ENCODE measurements at regions not wholly inside any gene's neighbourhood (a gene's known extent, or its start where the extent isn't known, plus 50 kb on each side); places are given as distances from the start of the nearest gene placed in this dataset.

DNA sequence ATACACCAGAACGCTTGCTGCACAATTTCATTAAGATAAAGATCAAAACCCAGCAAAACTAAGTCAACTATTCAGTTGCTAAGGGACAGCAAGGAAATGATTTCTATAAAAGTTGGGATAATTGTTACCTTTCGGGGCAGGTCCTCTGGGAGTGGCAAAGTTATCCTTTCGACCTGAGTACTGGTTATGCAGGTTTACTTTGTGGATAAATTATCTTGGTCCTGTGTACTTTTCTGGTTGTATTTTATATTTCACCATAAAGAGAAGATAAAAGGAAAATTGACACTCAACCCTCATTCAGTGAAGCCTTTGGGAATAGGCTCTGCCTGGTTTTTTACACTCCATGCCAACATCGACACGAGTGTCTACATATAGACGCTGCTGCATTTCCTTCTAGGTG lies 146.5 kb downstream of the SYK start:
- no peak for DNase-seq

DNA sequence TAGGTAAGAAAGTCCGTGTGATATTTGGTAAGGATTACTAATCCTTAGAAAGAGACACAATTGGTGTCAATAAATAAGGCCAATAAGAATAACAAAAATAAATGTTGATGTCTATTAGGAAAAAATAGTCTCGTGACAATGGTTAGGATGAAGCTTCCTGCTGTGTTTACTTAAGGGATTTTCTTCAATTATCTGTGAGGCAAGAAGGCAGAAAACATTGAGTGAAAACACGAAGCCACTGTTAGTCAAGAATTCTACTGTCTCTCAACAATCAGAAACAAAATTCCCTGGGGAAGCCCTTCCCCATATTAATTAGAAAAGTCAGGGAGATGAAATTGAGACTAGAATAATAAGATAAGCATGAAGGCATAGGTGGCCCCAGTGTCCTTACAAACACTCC lies 149.0 kb downstream of the SYK start:
- no peak for DNase-seq

DNA sequence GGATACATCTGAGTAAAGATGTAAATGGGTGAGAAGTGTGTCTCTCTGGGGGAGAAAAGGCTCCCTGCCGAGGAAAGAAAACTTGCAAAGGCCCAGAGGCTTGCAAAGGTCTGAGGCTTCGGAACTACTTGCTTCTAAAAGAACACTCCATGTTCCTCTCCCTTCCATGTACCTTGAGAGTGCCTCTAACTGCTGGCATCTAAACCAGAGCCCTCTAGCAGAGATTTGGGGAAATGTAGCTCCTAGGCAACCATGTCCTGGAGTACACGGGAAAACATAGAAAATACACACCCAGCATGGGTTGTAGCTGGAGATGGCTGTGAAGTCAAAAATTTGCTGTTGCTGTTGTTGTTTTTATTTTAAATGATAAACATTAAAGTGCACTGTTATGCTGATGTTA lies 151.6 kb downstream of the SYK start:
- DNase-seq, result no peak

DNA sequence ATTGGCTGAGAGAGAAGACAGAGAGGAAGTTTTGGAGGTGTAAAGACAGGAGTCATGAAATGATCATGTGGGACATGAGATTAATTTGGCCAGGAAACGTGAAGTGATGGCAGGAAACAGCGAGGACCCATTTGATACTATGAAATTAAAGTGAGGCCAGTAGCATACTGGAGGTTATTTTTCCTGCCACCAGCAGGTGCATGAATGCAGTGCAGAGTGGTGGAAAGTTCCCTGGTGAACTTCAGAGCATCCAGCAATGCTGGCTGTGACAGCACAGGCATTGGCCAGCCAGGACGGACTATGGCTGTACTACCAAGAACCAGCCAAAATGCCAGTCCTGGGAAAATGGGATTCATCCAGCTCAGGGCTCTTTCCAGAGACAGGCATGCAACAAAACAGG lies 152.2 kb downstream of the SYK start:
- no peak for DNase-seq

DNA sequence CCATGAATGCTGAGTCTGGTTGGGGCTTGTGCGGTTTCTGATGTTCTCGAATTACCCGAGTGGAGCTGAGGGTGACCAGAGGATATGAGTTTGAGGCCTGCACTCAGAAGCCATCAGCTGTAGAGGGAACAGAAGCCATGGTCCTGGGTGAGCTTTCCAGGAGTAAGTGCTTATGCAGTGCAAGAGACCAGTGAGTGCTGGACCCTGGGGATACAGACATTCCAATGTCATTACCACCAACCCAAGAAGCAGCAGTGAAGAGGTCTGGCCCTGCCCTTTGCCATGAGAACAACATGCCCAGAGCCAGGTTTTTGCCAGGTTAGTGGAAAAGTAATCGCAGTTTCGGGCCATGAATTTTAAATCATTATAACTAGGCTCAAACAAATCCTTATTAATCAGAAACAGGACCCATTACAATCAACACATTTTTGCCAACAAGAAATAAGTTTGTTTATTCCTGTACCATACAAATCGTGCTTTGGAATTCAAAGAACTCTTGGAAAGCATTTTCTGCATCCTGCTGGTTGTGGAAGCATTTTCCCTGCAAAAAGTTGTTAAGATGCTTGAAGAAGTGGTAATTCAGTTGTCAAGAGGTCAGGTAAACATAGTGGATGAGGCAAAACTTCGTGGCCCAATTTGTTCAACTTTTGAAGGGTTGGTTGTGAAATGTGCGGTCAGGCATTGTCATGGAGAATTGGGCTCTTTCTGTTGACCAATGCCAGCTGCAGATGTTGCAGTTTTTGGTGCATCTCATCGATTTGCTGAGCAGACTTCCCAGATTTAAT lies 154.6 kb downstream of the SYK start:
- DNase-seq, result no peak

DNA sequence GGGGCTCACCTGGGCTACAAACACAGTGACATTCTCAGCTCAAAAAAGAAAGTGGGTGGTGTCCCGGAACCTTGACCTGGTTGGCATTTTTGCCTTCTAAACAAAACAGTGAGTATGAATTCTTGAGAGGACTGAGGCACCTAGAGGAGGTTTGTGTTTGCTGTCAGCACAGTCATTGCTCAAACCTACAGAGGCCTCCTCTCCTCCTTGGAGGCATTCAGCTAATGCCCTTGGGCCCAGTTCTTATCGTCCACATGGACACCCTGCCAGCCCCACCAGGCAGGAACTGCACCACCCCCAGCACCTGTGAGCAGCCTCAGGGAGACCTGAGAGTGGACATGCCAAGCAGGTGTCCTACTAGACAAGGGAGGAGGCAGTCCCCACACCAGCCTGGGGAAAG lies 156.7 kb downstream of the SYK start:
- DNase-seq, result no peak

DNA sequence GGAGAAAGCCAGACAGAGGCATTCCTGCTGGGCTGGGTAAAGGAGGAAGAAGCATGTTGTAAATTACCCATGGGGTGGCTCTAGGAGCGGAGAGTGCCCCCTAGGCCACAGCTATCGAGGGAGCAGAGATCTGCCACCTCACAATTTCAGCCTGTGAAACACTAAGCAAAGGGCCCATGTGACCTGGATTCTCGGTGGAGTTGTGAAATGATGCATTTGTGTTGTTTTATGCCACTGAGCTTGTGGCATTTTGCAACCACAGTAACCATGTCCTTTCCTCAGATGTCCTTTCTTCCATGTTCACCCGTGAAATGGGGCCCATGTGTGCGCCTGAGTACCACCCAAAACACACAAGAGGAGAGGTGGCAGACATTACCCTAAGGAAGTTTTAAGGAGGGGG lies 159.3 kb downstream of the SYK start:
- DNase-seq, result no peak

DNA sequence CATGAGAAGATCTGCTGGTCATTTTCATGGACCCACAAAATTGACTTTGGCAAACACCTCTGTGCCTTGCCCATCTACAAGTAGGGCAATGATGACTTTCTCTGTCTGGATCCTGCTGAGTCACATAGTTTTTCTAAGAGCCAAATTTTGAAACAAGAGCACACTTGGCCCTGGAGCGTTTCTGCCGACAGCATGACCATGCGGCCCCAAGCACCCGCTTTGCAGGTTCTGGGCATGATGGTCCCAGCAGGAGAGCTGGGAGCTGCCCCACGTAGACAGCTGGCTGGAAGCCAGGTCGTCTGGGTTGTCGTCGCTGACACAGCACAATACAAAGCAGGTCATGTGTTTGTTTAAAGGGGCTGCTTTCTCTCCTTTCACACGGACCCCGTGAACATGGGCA lies 159.8 kb downstream of the SYK start:
- DNase-seq, result no peak

DNA sequence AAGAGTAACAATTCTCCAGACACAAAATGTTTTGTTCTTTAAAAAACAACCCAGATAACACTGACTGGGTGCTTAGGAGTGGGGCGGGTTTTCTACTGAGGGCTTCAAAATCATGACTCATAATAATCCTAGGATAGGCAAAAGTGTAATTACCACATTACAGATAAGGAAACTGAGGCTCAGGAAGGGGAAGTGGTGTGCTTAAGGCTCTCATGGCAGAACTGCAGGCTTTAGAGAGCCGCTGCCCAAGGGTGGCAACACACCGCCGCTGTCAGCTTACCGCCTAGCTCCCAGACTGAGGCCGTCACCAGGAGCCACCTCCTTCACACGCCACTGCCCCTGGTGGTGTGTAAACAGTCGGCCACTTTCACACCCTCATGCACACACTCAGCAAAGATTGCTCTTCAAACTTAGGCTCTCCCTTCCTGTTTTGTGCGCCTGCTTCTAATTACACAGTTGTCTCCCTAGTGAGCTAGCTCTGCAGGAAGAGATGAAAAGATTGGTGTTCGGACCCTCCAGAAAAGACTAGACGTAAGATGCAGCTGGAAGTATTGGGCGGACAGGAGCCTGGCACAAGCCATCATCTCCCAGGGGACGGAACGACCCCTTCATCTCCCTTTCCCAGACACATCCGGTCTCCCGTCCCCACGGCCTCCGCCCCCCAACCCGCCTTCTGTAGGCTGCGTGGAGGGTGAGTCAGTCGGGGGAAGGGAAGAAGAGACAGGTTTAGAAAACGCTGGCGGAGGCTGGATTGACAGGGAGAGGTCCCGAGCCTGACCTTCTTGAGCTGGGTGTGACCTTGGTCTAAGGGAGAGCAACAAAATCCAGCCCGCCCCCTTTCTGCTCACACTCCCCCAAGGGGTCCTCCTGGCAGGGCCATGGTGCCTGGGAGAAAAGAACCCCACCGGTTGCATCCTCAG lies 162.7 kb downstream of the SYK start:
- peak; percentile 32 for DNase-seq

DNA sequence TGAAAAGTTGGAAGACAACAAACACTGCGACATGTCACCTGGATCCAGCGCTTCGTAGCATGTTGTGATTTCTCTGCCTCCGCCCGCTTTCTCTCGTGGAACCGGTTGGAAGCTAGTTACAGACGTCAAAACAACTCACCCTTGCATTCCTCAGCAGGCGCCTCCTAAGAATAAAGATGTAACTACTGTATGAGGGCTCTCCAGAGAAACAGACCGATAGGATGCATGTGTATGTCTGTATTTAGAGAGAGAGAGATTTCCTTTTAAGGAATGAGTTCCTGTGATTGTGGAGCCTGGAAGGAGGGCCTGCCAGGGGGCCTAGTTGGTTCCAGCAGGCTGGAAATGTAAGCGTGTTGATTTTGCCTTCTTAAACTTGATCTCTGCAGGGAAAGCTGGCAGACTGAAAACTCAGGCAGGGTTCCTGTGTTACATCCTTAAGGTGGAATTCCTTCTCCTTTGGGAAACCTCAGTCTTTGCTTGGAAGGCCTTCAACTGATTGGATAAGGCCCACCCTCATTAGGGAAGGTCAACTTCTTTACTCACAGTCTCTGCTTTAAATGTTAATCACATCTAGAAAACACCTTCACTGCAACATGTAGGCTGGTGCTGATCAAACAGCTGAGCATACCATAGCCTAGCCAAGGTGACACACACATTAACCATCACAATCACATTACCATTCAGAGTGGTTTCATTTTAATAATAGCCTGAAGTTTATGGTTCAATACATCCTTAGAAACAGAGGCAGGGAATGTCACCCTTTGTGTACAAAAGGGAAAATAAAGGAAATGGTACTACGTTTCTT lies 163.8 kb downstream of the SYK start:
- no peak for DNase-seq

DNA sequence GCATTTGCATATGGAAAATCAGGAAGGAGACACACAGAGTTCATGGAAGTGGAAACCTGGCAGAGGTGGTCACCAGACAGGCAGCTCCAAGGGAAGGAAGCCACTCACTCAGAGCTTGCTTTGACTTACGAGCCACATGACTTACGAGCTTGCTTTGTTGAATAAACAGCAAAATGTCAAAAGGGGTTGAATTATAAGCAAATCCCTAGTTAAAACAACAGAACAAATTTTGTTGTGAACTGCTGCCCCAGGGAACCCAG lies 164.3 kb downstream of the SYK start:
- no peak for DNase-seq

DNA sequence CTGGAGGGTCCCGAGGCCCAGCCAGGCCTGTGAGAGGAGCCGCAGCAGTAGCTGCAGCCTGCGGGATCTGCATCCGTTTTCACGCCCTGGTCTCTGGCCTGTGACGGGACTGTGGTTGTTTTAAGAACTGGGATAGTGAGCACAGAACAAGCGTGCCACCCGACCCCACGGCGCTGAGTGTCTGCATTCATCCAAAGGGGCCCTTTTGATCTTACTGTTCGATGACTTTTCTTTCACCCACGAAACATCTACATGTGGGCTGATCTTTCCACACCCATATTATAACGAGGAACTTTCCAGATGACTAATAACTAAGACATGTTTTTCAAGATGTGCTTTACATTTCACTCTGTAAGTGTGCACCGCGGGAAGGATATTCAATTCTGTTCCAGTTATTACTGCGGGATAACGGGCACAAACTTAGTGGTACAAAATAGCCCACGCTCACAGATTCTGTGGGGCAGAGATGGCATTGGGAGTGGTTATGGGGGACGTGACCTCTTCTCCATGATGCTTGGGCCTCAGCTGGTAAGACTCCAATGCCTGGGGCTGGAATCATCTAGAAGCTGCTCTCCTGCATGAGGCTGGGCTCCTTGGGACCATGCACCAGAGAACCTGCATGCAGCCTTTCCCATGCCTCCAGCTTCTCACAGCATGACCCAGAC lies 165.0 kb downstream of the SYK start:
- DNase-seq, result peak; percentile 72

DNA sequence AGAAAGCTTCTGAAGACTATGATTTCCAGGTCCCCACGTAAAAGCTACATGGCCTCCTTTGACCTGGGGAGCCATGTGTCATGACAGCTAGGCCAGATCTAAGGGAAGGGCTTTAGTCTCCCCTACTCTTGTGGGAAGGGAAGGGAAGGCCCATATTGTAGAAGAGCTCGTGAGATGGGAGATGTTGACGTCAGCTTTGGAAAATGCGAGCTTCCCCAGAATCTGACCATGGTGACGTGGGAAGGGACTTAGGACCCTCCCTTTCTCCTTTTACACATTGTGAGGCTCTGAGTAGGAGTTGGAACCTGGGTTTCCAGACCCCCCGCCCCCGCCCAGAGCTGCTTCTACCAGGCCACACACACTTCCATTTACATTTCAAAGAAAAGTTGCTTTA lies 165.5 kb downstream of the SYK start:
- DNase-seq, result no peak

DNA sequence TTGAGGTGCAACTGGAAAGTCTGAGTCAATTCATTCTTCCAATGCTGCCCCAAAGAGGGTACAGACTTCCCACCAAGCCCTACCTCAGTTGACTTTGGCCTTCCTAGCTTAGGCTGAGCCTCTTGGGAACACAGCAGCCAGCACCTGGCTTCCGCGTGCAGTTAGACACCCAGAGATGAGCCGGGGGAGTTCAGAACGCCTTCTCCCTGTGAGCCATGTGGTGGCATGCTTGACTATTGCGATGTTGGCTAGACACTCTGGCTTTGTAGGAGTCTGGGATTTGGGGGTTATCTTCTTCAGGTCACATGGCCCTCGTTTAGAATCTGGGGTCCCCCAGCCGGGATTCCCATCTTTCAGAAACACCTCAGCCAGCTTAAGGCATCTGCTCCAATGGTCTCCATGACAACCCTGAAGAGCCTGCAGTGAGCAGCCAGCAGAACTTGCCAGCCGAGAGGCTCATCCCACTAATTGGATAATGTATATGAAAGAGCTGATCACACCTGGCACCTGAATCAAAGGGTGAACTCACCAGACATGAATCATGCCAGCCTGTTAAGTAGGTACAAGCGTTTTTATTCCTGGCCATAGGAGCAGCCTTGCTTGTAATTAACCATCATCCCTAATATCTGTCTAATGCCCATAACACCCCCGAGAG lies 167.5 kb downstream of the SYK start:
- DNase-seq, result no peak

DNA sequence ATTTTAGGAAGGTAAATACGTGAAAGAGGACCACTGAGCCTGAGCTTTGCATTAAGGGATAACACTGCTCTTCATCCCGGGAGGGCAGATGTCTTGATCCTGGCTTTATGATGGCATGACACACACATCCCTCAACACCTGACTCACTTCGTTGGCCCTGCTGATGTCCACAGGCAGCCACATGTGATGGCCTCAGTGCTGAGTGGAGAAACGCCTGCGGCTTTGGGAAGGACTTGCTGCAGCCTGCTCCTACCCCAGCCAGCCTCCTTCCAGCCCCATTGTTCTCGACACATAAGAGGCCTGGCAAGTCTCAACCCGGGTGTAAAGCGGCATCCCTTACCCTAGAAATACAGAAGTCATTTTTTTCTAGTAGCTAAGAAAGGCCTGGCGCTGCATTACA lies 169.0 kb downstream of the SYK start:
- DNase-seq, result no peak

DNA sequence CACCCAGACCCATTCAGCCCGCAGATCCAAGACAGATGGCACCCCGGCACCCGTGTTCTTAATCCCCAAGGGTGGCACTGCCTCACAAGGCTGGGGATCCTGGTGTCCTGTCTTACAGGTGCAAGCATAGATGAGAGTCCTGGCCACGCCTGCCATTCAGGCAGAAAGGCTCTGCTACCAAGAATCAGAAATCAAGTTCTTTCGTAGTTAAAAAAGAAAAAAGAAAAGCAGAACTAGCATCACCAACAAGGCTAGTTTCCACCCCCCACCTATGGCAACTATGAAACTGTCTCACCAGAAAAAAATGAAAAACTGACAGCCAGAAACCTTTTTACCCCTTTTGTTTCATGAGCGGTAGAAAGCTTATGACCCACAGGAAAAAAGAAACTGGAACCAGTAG lies 170.4 kb downstream of the SYK start:
- no peak for DNase-seq

DNA sequence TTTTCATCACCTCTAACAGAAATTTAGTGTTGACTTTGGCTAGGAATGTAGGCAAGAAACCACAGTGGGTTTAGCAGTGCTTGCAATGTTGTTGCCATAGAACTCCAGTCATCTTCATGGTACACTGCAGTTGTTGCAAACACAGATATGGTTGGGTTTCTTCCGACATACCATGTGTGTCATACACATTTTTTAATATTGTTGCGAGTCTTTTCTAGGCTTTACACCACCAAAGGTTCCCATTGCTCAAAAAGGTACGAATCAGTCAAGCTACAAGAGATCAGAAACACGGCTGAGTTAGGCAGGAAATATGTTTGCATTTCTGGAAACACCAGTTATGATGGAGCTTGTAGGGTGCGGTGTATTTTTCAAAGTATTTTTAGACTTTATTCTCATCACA lies 172.4 kb downstream of the SYK start:
- no peak for DNase-seq

DNA sequence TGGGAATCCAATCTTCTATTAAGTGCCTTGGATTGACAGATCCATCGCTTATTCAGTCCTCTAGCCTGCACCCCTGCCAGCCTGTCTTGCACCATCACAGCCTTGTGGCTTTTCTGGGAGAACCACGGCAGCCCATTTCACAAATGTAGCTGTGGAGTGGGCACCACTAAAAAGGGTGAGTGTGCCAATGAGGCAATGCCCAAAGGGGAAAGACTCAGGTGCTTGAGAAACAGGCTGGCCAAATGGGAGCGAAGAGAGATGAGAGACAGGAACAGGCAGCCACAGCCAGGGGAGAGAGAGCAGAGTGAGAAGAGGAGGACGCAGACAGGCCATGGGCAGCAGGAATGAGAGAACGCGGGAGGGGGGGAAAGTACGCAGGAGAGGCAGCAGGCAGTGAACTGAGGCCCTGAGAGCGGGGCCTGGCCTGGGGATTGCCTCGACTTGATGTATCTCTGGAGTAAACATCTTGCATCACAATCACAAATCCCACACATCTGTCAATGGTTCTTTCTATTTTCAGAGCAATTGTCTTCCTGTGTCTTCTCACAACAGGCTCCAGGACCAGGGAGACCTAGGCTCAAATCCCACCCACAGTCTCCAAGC lies 173.1 kb downstream of the SYK start:
- no peak for DNase-seq

DNA sequence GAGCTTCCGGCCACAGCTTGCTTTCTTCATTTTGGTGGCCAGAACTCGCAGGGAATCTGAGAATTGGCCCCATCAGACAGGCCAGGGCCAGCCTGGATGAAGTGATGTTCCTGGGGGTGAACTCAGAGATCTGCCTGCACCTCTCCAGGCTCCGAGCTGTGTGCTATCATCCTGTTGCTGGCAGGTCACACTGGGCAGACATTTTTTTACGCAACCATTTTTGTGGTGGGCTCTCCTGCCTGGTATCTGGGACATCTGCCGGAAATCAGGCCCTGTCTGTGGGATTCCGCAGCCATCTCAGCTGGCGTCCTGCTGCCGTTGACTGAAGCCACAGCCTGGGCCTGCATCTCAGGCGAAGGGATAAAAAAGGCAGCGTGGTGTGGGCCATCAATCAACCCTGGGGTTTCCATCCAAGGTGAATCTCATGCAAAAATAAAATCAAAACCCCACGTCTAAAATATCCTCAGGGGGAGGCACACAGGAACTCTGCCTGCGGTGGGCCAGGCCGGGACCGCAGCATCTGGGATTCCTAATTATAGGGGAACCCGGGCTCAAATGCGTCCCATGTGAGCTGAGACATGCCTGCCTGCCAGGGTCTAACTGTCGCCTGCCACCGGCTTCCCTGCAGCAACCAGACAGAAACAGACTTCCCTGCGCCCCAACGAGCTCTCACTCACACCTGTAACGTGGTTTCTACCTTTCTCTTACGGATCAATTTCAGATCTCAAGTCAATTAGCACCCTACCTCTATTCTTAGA lies 174.3 kb downstream of the SYK start:
- DNase-seq, result no peak

DNA sequence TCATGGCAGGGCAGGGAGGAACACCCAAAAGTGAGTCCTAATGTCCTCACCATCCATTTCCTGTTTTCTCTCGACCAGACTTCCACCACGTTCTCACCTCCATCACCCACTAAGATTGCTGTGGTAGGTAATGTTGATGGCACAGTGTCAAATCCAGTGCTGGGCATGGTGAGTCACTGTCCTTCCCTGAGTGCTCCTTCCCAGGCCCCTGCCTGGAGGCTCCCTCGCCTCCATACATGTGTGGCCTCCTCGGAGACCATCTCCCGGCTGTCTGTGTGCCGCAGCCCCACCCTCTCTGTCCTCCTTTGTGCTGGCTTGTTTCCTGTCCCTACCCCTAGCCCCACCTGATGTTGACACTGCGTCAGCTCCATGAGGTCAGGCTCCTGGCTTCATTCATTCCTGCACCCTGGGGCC lies 177.5 kb downstream of the SYK start:
- no peak for DNase-seq

DNA sequence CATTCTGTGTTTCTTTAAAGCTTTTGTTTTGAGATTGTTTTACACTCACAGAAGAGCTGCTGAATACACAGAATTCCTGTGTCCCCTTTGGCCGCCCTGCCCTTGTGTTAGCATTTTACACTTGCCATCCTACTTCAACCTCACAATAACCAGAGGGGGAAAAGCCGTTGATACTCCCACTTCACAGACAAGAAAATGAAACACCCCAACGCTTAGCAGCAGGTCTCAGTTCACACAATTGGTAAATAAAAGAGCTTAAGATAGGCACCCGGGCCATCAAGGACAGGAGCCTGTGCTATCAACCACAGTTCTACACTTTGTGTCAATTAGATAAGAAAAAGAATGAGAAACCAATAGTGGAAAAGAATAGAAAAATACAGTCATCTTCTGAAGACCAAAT lies 178.0 kb downstream of the SYK start:
- DNase-seq, result no peak

All from activated CD4-positive, alpha-beta T cell treated with anti-CD3 and anti-CD28 coated beads for 48 hours (primary cell).